ENCODE measurements at regions not wholly inside any gene's neighbourhood (a gene's known extent, or its start where the extent isn't known, plus 50 kb on each side); places are given as distances from the start of the nearest gene placed in this dataset.
"Not testable (repeated sequence)": the region's sequence is repeated elsewhere in the genome, so short reads cannot be mapped to it uniquely, and the experiment has no call there.

DNA sequence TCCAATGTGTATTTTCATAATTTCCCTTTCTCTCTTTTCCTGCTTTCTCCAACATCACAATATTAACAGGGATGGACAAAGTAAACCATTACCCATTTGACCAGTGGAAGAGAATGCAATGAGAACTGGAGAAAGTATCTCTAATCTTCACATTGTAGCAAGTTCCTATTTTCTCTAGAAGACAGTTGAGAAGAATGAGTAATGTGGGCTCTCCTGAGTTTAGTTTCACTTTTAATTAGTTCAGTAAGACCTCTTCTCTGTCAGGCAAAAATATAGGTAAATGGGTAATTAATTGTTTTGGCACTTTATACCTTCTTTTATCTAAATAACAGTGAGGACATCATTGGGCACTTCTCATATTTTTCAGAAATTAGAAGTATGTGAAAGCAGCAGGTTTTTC is 602.0 kb downstream of the GLUD2 start:
- no peak for DNase-seq (ENCODE audit: low spot score)

DNA sequence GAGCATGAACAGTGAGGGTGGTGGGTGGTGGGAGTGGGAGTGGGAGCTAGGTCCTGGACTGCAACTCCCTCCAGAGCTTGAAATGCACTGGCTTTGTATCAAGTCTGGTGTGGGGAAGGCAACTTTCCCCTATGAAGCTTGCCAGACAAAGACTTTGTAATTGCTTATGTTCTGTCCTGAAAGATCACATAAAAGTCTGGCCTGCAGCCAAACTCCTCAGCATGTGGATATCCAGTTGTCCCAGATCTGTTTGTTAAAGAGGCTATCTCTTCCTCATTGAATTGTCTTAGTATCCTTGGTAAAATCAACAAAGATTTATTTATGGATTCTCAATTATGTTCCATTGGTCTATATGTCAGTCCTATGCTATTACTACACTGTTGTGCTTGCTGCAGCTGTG is 607.9 kb downstream of the GLUD2 start:
- DNase-seq (ENCODE audit: low spot score), result no peak

DNA sequence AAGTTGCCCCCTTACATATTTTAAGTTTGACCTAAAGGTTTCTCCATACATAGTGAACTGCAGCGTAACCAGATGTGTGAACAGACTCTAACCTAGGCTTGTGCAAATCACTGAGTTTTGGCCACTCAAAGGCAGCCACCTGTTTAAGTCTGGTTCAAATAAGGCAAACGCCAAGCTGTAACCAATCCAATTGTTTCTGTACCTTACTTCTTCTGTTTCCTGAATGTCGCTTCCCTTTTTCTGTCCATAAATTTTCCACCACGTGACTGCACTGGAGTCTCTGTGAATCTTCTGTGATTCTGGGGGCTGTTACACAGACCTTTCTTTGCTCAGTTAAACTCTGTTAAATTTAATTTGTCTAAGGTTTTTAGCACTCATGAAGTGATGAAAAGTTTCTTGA is 618.8 kb downstream of the GLUD2 start:
- DNase-seq (ENCODE audit: low spot score), result no peak

DNA sequence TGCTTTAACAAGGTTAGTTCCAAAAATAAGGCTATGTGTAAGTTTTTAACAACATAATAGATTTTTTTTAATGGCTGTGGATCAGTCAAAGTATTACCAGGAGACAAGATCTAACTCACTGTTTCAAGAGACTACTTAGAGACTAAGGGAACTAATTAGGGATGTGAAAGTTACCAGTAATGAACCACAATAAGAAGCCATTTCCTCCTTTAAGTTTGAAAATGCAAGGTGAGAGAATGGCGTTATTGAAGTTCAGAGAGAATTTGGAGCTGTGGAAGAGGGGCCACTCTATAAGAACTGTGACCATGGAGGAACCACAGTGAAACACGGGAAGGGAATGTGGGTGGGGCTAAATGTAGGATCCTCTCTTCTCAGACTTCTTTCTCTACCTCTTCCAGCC is 624.2 kb downstream of the GLUD2 start:
- DNase-seq (ENCODE audit: low spot score), result no peak

DNA sequence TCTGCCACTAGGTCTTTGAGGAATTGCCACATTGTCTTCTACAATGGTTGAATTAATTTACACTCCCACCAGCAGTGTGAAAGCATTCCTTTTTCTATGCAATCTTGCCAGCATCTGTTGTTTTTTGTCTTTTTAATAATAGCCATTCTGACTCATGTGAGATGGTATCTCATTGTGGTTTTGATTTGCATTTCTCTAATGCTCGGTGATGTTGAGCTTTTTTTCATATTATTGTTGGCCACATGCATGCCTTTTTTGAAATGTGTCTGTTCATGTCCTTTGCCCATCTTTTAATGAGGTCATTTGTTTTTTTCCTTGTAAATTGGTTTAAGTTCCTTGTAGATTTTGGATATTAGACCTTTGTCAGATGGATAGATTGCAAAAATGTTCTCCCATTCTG is 661.8 kb downstream of the GLUD2 start:
- not testable (repeated sequence) for DNase-seq (ENCODE audit: low spot score)

DNA sequence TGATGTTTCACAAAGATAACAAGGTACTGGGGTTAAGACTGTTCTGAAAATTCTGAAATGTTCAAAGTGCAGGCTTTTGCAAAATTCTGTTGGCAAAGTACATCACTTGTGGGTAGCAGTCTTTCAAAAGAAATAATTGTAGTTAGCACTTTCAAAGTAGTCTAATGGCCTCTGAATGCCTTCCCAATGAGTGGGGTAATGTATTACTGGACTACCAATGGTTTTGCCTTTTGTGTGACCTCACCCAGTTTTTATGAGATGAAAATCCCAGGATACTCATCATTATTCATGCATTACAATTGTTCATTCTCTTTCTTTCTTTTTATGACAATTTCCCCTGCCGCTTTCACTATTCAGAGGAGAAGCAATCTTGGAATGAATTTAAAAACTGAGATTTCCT is 686.1 kb downstream of the GLUD2 start:
- DNase-seq (ENCODE audit: low spot score), result no peak

DNA sequence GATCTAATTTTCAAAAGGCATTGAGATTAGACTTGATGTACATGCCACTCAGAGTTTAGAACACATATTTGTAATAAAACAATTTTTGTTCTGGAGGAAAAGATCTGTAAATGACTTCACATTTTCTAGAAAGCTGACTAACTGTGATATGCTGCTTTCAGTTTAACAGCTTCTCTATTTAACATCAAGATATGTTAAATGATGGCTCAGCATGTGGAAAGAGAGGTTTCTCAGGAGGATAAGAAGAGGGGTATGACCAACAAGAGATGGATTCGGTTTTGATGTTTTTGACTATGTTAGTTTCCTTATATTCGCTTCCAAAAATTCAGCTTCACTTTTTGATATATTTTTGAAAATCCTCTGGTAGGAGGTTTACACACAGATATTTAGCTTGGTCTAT is 698.7 kb downstream of the GLUD2 start:
- DNase-seq (ENCODE audit: low spot score), result no peak

DNA sequence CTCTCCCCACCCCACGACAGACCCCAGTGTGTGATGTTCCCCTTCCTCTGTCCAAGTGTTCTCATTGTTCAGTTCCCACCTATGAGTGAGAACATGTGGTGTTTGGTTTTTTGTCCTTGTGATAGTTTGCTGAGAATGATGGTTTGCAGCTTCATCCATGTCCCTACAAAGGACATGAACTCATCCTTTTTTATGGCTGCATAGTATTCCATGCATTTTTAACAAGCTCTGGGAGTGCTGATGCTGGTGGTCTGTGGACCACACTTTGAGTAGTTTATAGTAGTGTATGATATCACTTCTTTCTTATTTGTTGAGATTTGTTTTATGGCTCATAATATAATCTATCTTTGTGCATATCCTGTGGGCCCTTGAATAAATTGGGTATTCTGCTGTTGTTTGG is 706.2 kb downstream of the GLUD2 start:
- DNase-seq (ENCODE audit: low spot score), result not testable (repeated sequence)

DNA sequence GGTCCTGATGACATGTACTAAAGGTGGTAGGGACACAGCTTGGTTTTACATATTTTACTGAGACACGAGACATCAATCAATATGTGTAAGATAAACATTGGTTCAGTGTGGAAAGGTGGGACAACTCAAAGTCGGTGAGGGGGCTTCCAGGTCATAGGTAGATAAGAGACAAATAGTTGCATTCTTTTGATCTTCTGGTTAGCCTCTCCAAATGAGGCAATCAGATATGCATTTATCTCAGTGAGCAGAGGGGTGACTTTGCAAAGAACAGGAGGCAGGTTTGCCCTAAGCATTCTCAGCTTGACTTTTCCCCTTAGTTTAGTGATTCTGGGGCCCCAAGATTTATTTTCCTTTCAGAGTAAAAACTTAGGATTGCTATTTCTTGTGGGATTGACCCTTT is 706.9 kb downstream of the GLUD2 start:
- no peak for DNase-seq (ENCODE audit: low spot score)

DNA sequence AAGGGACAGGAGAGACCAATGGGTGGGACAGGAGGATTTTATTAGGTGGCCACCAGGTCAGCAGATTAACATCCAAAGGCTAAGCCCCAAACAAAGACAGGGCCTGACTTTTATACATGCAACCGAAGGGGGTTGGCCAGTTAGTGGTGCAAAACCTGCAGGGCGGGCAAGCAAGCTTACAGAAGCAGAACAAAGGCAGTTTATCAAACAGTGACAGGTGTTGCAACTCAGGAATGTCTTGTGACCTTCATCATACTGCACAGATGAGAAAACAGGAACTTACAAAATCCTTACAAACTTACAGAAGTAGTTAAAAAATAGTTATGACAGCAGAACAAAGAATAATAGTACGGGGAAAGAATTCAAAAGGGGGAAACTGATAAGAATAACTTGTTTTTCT is 708.1 kb downstream of the GLUD2 start:
- DNase-seq (ENCODE audit: low spot score), result no peak

DNA sequence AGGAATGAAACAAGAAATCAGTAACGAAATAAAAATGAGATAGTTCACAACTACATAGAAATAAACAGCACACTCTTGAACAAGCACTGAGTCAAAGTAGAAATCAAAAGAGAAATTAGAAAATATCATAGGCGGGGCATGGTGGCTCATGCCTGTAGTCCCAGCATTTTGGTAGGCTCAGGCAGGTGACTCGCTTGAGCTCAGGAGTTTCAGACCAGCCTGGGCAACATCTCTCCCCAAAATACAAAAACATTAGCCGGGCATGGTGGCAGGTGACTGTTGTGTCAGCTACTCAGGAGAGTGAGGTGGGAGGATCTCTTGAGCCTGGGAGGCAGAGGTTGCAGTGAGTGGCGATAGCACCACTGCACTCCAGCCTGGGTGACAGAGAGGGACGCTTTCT is 714.4 kb downstream of the GLUD2 start:
- no peak for DNase-seq (ENCODE audit: low spot score)

DNA sequence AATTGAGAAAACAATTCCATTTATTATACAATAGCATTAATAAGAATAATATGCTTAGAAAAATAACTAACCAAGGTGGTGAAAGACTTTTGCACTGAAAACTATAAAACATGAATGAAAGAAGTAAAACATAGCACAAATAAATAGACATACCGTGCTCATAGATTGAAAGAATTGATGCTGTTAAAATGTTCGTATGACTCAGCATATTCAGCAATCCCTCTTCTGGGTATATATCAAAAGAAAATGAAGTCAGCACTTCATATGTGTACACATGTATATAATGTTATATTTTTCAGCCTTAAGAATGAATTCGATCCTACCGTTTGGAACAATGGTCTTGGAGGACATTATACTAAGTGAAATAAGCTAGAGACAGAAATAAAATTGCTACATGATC is 716.3 kb downstream of the GLUD2 start:
- DNase-seq (ENCODE audit: low spot score), result no peak

DNA sequence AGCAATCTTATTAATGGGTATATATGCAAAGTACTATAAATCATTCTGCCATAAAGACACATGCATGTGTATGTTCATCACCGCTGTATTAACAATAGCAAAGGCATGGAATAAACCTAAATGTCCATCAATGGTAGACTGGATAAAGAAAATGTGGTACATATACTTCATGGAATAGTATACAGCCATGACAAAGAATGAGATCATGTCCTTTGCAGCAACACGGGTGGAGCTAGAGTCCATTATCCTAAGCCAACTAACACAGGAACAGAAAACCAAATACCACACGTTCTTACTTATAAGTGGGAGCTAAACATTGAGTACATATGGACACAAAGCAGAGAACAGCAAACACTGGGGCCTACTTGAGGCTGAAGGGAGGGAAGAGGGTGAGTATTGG is 720.8 kb downstream of the GLUD2 start:
- not testable (repeated sequence) for DNase-seq (ENCODE audit: low spot score)

DNA sequence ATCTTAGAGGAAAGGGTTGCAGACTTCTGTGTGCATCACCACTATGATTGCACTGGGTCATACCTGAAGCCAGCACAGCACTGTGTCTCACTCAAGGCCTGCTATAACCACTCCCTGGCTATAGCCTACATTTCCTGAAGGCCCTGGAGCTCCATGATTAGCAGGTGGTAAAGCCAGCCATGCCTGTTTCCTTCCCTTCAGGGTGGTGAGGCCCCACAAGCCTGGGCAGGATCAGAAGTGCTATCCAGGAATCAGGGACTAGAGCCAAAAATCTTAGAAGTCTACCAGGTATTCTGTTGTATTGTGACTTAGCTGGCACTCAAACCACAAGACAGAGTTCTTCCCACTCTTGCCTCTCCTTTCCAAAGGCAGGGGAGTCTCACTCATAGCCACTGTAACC is 734.6 kb downstream of the GLUD2 start:
- no peak for DNase-seq (ENCODE audit: low spot score)

DNA sequence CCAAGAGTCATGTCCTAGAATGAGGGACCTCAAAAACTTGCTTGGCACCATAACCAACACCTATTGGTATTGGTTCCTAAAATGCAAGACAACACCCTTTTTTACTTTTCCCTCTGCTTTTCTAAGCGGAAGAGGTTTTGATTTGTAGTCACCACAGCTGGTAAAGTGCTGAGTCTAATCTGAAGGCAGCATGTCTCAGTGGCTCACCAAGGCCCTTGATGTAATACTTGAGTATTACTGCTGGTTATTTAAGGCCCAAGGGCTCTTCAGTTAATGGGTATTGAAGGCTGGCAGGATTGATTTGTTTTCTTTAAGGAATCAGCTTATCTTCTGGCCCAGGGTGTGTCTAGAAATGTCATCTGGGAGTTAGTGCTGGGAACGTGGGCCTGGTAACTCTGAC is 735.1 kb downstream of the GLUD2 start:
- no peak for DNase-seq (ENCODE audit: low spot score)

DNA sequence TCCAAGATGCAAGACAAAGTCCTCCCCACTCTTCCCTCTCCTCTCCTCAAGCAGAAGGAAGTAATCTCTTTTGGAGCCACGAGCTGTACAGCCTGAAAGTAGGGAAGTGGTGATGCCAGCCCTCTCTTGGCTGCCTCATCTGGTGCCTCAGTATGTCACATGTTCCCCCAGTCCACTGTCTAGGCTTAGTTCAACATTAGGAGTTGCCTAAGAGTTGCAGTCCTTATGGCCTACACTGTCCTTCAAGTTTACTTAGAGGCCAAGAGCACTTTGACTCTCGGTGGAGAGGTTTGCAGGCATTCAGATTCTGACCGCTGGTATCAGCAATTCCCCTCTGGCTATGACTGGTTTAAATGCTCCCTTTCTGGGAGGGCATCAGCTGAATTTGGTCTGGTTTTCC is 735.6 kb downstream of the GLUD2 start:
- no peak for DNase-seq (ENCODE audit: low spot score)

DNA sequence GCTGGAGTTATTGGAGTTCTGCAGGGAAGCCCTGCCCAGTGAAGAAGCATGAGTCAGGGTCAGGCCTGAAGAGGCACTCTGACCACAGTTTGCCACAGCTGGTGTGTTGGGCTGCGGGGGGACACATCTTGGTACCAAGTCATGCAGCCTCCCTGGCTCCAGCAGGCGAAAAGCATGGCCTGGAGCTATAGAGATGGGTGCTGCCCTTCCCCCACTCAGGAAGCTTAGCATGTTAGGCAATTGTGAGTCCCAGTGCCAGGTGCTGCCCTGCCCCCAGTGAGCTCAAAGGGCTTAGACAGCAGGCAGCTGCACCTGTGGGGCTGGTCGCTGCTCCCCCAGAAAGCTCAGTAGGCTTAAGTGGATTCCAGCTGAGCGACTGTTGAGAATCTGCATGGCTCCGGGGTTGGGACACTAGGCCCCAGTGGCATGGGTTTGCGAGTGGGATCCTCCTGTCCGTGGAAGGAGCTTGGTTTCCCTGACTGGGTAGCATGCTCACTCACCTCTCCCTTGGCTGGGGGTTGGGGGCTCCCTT is 755.5 kb downstream of the GLUD2 start:
- no peak for DNase-seq (ENCODE audit: low spot score)

DNA sequence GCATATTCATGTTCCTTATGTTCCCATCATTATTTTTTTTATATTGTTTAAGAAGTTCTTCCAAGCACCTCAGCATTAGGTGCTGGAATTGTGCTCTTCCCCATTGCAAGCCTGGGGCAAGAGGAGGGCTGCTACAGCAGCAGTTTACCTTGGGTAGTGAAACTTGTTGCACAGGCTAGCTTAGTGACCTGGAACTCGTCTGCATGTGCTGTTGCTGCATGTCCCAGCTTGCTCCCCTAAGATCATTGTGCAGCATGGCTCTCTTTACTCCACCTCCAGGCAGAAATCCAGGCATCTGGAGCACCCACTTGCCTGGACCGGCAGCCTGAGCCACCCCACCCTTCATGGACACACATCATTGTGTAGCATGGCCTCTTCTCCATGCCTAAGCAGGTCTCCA is 776.0 kb downstream of the GLUD2 start:
- no peak for DNase-seq (ENCODE audit: low spot score)

DNA sequence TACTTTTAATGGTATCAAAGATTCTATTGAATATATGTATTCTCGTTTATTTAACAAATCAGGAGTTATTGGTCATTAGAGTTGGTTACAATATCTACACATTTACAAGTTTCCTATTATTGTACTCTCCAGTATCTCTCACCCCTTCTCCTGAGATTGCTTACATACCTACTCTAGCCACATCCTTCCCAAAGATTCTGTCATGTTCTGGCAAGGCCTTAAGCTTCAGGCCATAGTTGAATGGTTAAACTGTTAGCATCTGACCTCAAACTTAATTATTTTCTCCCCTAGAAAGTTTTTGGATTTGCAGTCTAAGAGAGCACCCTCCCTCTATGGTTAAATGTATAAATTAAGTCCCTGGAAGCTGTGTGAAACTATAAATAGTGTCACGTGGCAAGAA is 784.2 kb downstream of the GLUD2 start:
- DNase-seq (ENCODE audit: low spot score), result no peak

DNA sequence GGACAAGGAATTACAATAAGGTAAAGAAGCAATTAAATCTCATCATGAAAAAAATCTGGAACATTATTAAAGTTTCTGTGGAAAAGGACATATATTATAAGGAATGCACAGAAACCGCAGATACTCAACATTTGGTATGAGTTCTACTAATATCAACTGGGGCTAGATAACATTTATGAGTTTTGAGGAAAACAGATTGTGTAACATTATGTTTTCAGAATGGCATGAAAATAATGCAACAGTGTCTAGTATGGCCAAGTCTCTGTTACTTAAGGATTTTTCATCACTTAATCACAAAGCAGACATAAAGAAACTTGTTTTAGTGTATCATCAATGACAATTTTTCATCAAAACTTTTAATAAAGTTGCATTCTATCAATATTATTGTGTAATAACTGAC is 785.0 kb downstream of the GLUD2 start:
- no peak for DNase-seq (ENCODE audit: low spot score)

DNA sequence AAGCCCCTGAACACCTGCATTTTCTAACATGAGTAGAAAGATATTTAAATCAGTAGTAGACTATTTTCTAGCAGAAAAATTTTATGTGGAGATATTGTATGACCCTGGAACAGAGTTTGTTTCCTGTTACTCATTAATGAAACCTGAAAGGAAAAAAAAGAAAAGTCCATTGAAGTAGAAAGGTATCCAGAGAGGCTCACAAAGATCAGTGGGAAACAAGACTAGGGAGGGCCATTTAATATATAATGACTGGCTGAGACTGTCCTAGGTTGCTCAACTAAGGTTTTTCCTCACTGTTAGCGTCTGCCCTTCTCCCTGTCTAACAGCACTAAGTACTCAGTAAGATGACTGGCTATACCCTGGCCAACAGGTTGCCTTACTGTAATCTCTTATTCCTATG is 788.6 kb downstream of the GLUD2 start:
- no peak for DNase-seq (ENCODE audit: low spot score)

DNA sequence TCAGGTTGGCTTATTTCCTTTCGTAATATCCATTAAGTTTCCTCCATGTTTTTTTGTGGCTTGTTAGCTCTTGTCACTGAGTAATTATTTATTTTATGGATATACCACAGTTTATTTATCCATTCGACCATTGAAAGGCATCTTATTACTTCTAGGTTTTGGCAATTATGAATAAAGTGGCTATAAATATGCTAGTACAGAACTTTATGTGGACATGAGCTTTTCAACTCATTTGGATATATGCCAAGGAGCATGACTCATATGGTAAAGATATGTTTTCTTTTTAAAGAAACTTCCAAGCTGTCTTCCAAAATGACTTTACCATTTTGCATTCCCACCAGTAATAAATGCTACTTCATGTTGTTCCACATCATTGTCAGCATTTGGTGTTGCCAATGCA is 803.6 kb downstream of the GLUD2 start:
- DNase-seq (ENCODE audit: low spot score), result no peak

DNA sequence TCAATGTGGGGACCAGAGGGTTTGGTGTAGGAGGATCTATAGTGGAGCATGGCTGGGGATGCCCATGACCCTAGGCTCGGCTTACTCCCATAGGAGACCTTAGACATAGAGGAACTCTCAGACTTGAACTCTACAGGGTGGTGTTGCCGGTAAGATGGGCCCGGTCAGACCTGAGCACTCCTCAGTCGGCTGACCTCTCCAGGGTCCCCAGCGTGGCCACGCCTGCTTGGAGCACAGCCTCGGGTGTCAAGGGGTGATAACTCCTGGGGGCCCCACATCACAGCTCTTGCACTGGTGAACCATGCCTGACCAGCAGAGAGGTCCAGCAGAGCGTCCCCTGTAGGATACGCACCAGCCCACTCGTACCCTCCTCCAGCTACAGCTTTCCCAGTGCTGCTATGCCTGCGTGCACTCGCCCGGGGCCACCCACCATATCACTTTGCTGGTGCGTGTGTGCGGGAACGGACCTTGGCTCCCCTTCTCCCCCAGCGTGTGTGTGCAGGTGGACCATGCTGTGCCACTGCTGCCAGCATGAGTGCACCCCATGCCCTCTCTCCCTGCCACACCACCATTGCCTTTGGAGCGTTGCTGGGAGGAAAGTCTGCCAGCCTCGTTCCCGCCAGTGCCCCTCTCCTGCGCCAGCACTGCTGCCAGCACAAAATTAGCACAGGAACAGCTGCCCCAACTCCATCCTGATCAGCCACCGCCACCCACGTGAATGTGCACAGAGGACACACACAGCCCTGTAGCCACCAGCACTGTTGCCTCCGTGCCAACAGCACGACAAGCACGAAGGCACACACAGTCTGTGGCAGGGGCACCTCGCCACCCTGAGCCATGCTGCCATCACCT is 806.6 kb downstream of the GLUD2 start:
- no peak for DNase-seq (ENCODE audit: low spot score)

DNA sequence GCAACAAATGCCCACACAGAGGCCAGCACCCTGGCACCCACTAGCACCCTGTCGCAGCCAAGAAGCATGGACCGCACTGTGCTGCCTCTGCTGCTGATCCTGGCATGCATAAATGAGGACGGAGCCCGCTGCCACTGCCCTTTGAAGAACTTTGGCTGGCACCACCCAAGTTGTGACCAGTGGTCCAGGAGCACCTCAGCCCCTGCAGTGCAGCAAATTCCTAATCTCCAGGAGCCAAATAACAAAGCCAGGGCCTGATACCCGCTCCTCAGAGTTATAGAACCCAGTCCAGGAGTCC is 807.2 kb downstream of the GLUD2 start:
- DNase-seq (ENCODE audit: low spot score), result no peak
